SK-N-SH (cell line): ENCODE measurements at regions not wholly inside any gene's neighbourhood (a gene's known extent, or its start where the extent isn't known, plus 50 kb on each side); places are given as distances from the start of the nearest gene placed in this dataset.

ENCODE experiments used
- CTCF ChIA-PET: fragments of 300-600, 350-600 bp; formaldehyde crosslinking; extraction: SDS; loops from one replicate; lab custom pipeline; 2021; lab: Yijun Ruan, JAX
- POLR2A ChIA-PET: fragments of 350-600 bp; sonication (Branson Sonifier 250); formaldehyde crosslinking; extraction: SDS; loops from one replicate; lab custom pipeline; 2020; ENCODE audit warnings: antibody characterized with exemption, inconsistent platforms; lab: Yijun Ruan, JAX
- DNase-seq: peaks from one replicate; pipeline ENCODE4 v3.0.0; 2012
- H2AFZ ChIP-seq: fragments of 200-600 bp; sonication (generic); 2 replicates; pipeline ENCODE4 v1.8.1; 2016; ENCODE audit warnings: antibody characterized with exemption, mild to moderate bottlenecking, low read depth
- H3F3A ChIP-seq: fragments of 200-600 bp; sonication (generic); replicated peaks from 2 replicates; pipeline ENCODE3; 2016; ENCODE audit warnings: antibody characterized with exemption, mild to moderate bottlenecking; ENCODE audit not compliant: insufficient read depth
- H3K27ac ChIP-seq, 2 experiments: fragments of 200-500 bp in 1 of 2; fragments of 200-600 bp in 1 of 2; sonication (Bioruptor generic) in 1 of 2; sonication (generic), shearing (Covaris generic) in 1 of 2; 2 replicates each; pipeline versions ENCODE4 v1.5.1 to v1.6.1; 2014 to 2016; ENCODE audit warnings: low read depth in 2 of 2, inconsistent platforms in 1 of 2, low read length in 1 of 2, mild to moderate bottlenecking in 1 of 2, mixed read lengths in 1 of 2
- H3K27me3 ChIP-seq: fragments of 200-600 bp; sonication (generic), shearing (Covaris generic); 2 replicates; pipeline ENCODE4 v1.6.1; 2016; ENCODE audit warnings: mixed run types; ENCODE audit not compliant: insufficient read depth
- H3K36me3 ChIP-seq, 2 experiments: fragments of 200-500 bp in 1 of 2; fragments of 200-600 bp in 1 of 2; sonication (Bioruptor generic) in 1 of 2; sonication (generic) in 1 of 2; replicated peaks in 1 of 2; 2 replicates each; pipeline versions ENCODE3 to v1.5.1; 2014 to 2016; ENCODE audit warnings: low read length in 1 of 2, mild to moderate bottlenecking in 1 of 2; ENCODE audit not compliant: insufficient read depth in 2 of 2, control insufficient read depth in 1 of 2
- H3K4me1 ChIP-seq, 2 experiments: fragments of 200-500 bp in 1 of 2; fragments of 200-600 bp in 1 of 2; sonication (Bioruptor generic) in 1 of 2; sonication (generic), shearing (Covaris generic) in 1 of 2; 2 replicates each; pipeline versions ENCODE4 v1.5.1 to v1.6.1; 2014 to 2016; ENCODE audit warnings: low read depth in 1 of 2, low read length in 1 of 2, mixed run types in 1 of 2; ENCODE audit not compliant: insufficient read depth in 2 of 2, control insufficient read depth in 1 of 2
- H3K4me2 ChIP-seq: fragments of 200-600 bp; sonication (generic), shearing (Covaris generic); 2 replicates; pipeline ENCODE4 v1.6.1; 2017; ENCODE audit warnings: mixed run types
- H3K4me3 ChIP-seq, 2 experiments: fragments of 200-500 bp in 1 of 2; fragments of 200-600 bp in 1 of 2; sonication (Bioruptor generic) in 1 of 2; sonication (generic), shearing (Covaris generic) in 1 of 2; 2 replicates each; pipeline versions ENCODE4 v1.5.1 to v1.8.1; 2014 to 2016; ENCODE audit warnings: low read depth in 2 of 2, inconsistent platforms in 1 of 2, low read length in 1 of 2, mild to moderate bottlenecking in 1 of 2, mixed read lengths in 1 of 2, moderate library complexity in 1 of 2
- H3K79me2 ChIP-seq: fragments of 200-600 bp; sonication (generic); 2 replicates; pipeline ENCODE4 v1.8.1; 2017; ENCODE audit warnings: mild to moderate bottlenecking; ENCODE audit not compliant: insufficient read depth
- H3K9ac ChIP-seq: fragments of 200-600 bp; sonication (generic); 2 replicates; pipeline ENCODE4 v1.6.1; 2017; ENCODE audit warnings: mixed run types
- H3K9me2 ChIP-seq: fragments of 200-600 bp; sonication (generic); 2 replicates; pipeline ENCODE4 v1.6.1; 2017; ENCODE audit warnings: mixed run types
- H3K9me3 ChIP-seq: fragments of 200-600 bp; sonication (generic); 2 replicates; pipeline ENCODE4 v1.6.1; 2017; ENCODE audit warnings: mixed run types, mild to moderate bottlenecking, moderate library complexity
- H4K20me1 ChIP-seq: fragments of 200-600 bp; sonication (generic); 2 replicates; pipeline ENCODE4 v1.6.1; 2017; ENCODE audit warnings: mild to moderate bottlenecking, mixed run types; ENCODE audit not compliant: insufficient read depth
- CHD2 ChIP-seq: fragments of 150-350 bp; IDR thresholded peaks from 2 replicates; pipeline ENCODE4 v1.6.1; 2018; ENCODE audit warnings: low read length; ENCODE audit not compliant: partially characterized antibody
- ELF1 ChIP-seq: IDR thresholded peaks from 2 replicates; pipeline ENCODE4 v1.4.0; 2012
- FOXJ3 ChIP-seq: sonication (generic); formaldehyde crosslinking; IDR thresholded peaks from 2 replicates; pipeline ENCODE4 v1.5.1; 2020; ENCODE audit warnings: mild to moderate bottlenecking, missing genetic modification reagents
- FOXM1 ChIP-seq: IDR thresholded peaks from 2 replicates; pipeline ENCODE4 v1.4.0; 2012; ENCODE audit warnings: low read depth, mild to moderate bottlenecking
- GABPA ChIP-seq: IDR thresholded peaks from 2 replicates; pipeline ENCODE4 v1.4.0; 2012; ENCODE audit warnings: low read depth, mild to moderate bottlenecking
- GATA2 ChIP-seq: sonication (generic); formaldehyde crosslinking; IDR thresholded peaks from 2 replicates; pipeline ENCODE4 v1.5.0; 2020; ENCODE audit warnings: mild to moderate bottlenecking, missing genetic modification reagents
- IRF3 ChIP-seq: fragments of 150-350 bp; IDR thresholded peaks from 2 replicates; pipeline ENCODE4 v1.6.1; 2016; ENCODE audit warnings: mild to moderate bottlenecking, low read depth, low read length
- JUND ChIP-seq: IDR thresholded peaks from 2 replicates; pipeline ENCODE4 v1.4.0; 2012
- MAX ChIP-seq: IDR thresholded peaks from 2 replicates; pipeline ENCODE4 v1.4.0; 2012; ENCODE audit warnings: low read depth
- MXI1 ChIP-seq: IDR thresholded peaks from 2 replicates; pipeline ENCODE4 v1.6.1; 2012; ENCODE audit warnings: mild to moderate bottlenecking, low read depth, low read length, improper control_type of control experiment
- NFIC ChIP-seq: IDR thresholded peaks from 2 replicates; pipeline ENCODE4 v1.4.0; 2012; ENCODE audit warnings: borderline replicate concordance
- PBX3 ChIP-seq: IDR thresholded peaks from 2 replicates; pipeline ENCODE4; 2012
- TAF1 ChIP-seq: IDR thresholded peaks from 2 replicates; pipeline ENCODE4 v1.6.1; 2012; ENCODE audit warnings: low read depth, mild to moderate bottlenecking, low read length, moderate library complexity, borderline replicate concordance
- TCF12 ChIP-seq: IDR thresholded peaks from 2 replicates; pipeline ENCODE4 v1.4.0; 2012
- USF2 ChIP-seq: fragments of 150-350 bp; IDR thresholded peaks from 2 replicates; pipeline ENCODE4 v1.6.1; 2017; ENCODE audit warnings: antibody characterized with exemption, low read length, low read depth, borderline replicate concordance
- WGBS: methylation state at CpG from one replicate; pipeline ENCODE4 v1.1.6; 2017; ENCODE audit warnings: low lambda C conversion rate; 5-methylcytosine and 5-hydroxymethylcytosine counted together
- TF ChIP-seq, protein P1 (sequence below): fragments of 200-600 bp; sonication (generic); IDR thresholded peaks from 2 replicates; pipeline ENCODE4 v1.6.1; 2017; ENCODE audit warnings: antibody characterized with exemption, mild to moderate bottlenecking, moderate library complexity

DNA sequence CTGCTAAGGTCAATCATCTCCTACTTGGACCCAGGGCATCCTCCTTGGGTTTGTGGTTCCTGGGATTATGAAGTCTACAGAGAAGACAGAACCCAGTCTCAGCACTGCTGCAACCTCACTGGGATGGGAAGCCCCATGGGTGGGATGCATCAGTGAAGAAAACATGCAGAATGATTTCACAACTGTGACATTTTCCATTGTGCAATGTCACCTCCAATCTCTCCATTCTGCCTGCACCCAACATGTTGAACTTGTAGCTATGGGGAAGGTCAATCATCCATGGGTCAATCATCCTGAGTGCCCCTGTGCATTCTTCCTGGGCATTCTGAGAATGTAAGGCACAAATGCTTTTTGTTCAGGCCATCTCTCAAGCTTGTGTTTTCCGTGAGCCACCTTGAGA is 1004.4 kb upstream of the TMEM132C start:
- H3K36me3 ChIP-seq = no peaks in the 10 kb centered on the region
- no peak overlapping the region for H2AFZ ChIP-seq
- no peak for DNase-seq
- H3K9me3 ChIP-seq = no peaks in the 10 kb centered on the region
- no peak overlapping the region for H3K9ac ChIP-seq
- no peaks in the 10 kb centered on the region for H3K9me2 ChIP-seq
- H3K79me2 ChIP-seq = no peaks in the 10 kb centered on the region
- H3K27me3 ChIP-seq = no peaks in the 10 kb centered on the region
- 8% methylated on average over 1 of the region's 1 CpG for WGBS
- no peak overlapping the region for H3K4me3 ChIP-seq
- H4K20me1 ChIP-seq = no peaks in the 10 kb centered on the region
- POLR2A ChIA-PET = no interaction called here
- no peak overlapping the region for H3K4me2 ChIP-seq
- TF ChIP-seq FOXJ3 = no peak
- TF ChIP-seq, all 33 proteins: peak for 0
- no peaks in the 10 kb centered on the region for H3F3A ChIP-seq
- no peak overlapping the region for H3K27ac ChIP-seq
- no peaks in the 10 kb centered on the region for H3K4me1 ChIP-seq
- CTCF ChIA-PET = interaction anchor here (1.4 kb wide), 1 partner anchor 31 kb away, joined by 3 read pairs; no protein-coding TSS in a partner anchor

DNA sequence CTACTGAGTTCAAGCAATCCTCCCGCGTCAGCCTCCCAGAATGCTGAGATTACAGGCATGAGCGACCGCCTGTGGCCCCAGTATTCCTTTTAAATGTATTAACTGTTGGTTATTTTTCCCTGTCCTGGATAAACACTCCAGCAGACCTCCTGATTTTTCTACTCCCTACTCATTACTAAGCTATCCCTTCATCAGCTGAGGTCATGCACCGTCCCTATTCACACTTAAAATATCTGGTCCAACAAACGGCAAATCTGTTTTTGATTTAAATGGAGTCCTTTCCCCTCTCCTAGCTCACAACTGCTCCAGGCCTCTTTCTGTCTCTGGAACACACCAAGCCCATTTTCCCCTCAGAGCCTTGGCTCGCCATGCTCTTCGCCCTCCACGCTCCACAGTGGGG is 1003.3 kb upstream of the TMEM132C start:
- no peak overlapping the region for H3K9ac ChIP-seq
- no peaks in the 10 kb centered on the region for H3K36me3 ChIP-seq
- H3K79me2 ChIP-seq = no peaks in the 10 kb centered on the region
- no peak overlapping the region for H3K27ac ChIP-seq
- no peak overlapping the region for H2AFZ ChIP-seq
- POLR2A ChIA-PET = no interaction called here
- no peak for TF ChIP-seq CHD2
- TF ChIP-seq MXI1 = no peak
- TF ChIP-seq MAX = no peak
- TF ChIP-seq IRF3 = no peak
- TF ChIP-seq PBX3 = no peak
- no peak for TF ChIP-seq USF2
- H3K4me1 ChIP-seq = no peaks in the 10 kb centered on the region
- H3K9me3 ChIP-seq = no peaks in the 10 kb centered on the region
- CTCF ChIA-PET = no interaction called here
- no peak overlapping the region for H3K4me2 ChIP-seq
- no peaks in the 10 kb centered on the region for H3F3A ChIP-seq
- no peaks in the 10 kb centered on the region for H3K27me3 ChIP-seq
- H4K20me1 ChIP-seq = no peaks in the 10 kb centered on the region
- no peak overlapping the region for H3K4me3 ChIP-seq
- no peaks in the 10 kb centered on the region for H3K9me2 ChIP-seq
- WGBS = 51% methylated on average over 9 of the region's 9 CpGs
- DNase-seq = no peak

DNA sequence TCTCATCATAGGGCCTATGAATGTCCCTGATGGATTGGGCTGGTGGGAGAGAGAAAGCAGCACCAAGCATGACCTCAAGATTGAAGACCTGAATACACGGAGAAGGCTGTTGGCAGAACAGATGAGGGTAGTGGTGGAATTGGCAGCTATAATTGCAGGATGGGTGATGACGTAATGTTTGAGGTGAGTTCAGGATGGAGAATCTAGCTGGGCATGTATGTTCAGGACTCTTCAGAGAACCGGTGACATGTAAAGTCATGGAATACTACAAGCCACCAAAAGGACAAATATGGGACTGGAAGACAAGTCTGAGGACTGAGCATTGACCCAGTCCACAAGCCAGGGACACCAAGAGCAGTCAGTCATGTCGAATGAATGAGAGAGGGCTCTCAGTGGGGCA is 999.8 kb upstream of the TMEM132C start:
- H3K4me2 ChIP-seq = no peak overlapping the region
- 41% methylated on average over 4 of the region's 4 CpGs for WGBS
- no peaks in the 10 kb centered on the region for H3K27me3 ChIP-seq
- no peak for DNase-seq
- H3K4me1 ChIP-seq = no peaks in the 10 kb centered on the region
- ChIA-PET CTCF (no interaction called here), POLR2A (no interaction called here)
- no peak overlapping the region for H3K27ac ChIP-seq
- no peaks in the 10 kb centered on the region for H3K36me3 ChIP-seq
- no peaks in the 10 kb centered on the region for H3K9me3 ChIP-seq
- H3F3A ChIP-seq = no peaks in the 10 kb centered on the region
- no peak overlapping the region for H3K4me3 ChIP-seq
- no peak overlapping the region for H2AFZ ChIP-seq
- no peaks in the 10 kb centered on the region for H3K9me2 ChIP-seq
- H3K79me2 ChIP-seq = no peaks in the 10 kb centered on the region
- H3K9ac ChIP-seq = no peak overlapping the region
- H4K20me1 ChIP-seq = no peaks in the 10 kb centered on the region
- TF ChIP-seq JUND (no peak), TAF1 (no peak), TCF12 (no peak), GABPA (no peak), NFIC (no peak), FOXM1 (no peak), GATA2 (CRISPR knock-in tag) (no peak), MAX (no peak), ELF1 (no peak), PBX3 (no peak)
- TF ChIP-seq, protein P1, sequence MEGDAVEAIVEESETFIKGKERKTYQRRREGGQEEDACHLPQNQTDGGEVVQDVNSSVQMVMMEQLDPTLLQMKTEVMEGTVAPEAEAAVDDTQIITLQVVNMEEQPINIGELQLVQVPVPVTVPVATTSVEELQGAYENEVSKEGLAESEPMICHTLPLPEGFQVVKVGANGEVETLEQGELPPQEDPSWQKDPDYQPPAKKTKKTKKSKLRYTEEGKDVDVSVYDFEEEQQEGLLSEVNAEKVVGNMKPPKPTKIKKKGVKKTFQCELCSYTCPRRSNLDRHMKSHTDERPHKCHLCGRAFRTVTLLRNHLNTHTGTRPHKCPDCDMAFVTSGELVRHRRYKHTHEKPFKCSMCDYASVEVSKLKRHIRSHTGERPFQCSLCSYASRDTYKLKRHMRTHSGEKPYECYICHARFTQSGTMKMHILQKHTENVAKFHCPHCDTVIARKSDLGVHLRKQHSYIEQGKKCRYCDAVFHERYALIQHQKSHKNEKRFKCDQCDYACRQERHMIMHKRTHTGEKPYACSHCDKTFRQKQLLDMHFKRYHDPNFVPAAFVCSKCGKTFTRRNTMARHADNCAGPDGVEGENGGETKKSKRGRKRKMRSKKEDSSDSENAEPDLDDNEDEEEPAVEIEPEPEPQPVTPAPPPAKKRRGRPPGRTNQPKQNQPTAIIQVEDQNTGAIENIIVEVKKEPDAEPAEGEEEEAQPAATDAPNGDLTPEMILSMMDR = no peak
